IgD-negative memory B cell (primary cell): ENCODE measurements at regions not wholly inside any gene's neighbourhood (a gene's known extent, or its start where the extent isn't known, plus 50 kb on each side); places are given as distances from the start of the nearest gene placed in this dataset.
A peak's percentile ranks its signal among the peaks of the same experiment; 100 is the strongest.

Experiments used
- H3K27ac Mint-ChIP-seq, 3 donors: one replicate each; pipeline ENCODE4 v1.8.0; 2020 to 2022; ENCODE audit warnings: mild to moderate bottlenecking in 3 of 3, mixed read lengths in 3 of 3, moderate library complexity in 1 of 3
- H3K27me3 Mint-ChIP-seq: one replicate; pipeline ENCODE4 v1.8.0; 2021; ENCODE audit warnings: mixed read lengths
- H3K36me3 Mint-ChIP-seq: one replicate; pipeline ENCODE4 v1.8.0; 2020; ENCODE audit warnings: mild to moderate bottlenecking, mixed read lengths
- H3K4me1 Mint-ChIP-seq, 3 donors: one replicate each; pipeline ENCODE4 v1.8.0; 2020 to 2022; ENCODE audit warnings: mixed read lengths in 3 of 3, mild to moderate bottlenecking in 1 of 3
- H3K4me3 Mint-ChIP-seq, 4 donors: one replicate each; pipeline ENCODE4 v1.8.0; 2020 to 2022; ENCODE audit warnings: mild to moderate bottlenecking in 4 of 4, mixed read lengths in 4 of 4, moderate library complexity in 3 of 4
- H3K9me3 Mint-ChIP-seq, 3 donors: one replicate each; pipeline ENCODE4 v1.8.0; 2020 to 2021; ENCODE audit warnings: mixed read lengths in 3 of 3, mild to moderate bottlenecking in 1 of 3

DNA sequence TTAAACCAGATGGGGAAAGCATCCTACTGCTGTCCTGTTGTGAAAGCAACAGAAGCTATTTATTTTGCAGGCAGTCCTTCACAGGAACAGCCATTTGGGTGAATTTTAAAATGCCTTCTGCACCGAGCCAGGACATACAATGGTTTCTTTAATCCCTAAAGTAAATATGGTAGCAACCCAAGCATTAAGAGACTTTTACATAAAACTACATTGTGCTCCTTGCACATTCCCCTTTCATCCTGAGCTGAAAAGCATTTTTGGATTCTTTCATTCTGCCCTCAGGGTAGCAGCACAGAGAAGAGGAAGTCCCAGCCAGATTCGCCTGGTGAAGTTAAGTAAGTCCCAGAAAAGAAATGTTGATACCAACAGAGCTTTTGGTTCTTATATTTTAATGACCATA, 84.0 kb upstream of the FAM3C start:
- H3K27ac Mint-ChIP-seq: no peak overlapping the region
- peak overlapping the region in 1 of 4 donors; percentile 54 for H3K4me3 Mint-ChIP-seq
- H3K27me3 Mint-ChIP-seq: no peaks in the 10 kb centered on the region
- H3K36me3 Mint-ChIP-seq: no peaks in the 10 kb centered on the region
- H3K9me3 Mint-ChIP-seq: no peaks in the 10 kb centered on the region
- peaks cover 9 to 13% (median 11%) of the 10 kb centered on the region in 3 donors for H3K4me1 Mint-ChIP-seq

- Mint-ChIP-seq H3K36me3 (no peaks in the 10 kb centered on the region), H3K4me1 (peaks cover 9 to 13% (median 11%) of the 10 kb centered on the region in 3 donors), H3K4me3 (no peak overlapping the region), H3K9me3 (no peaks in the 10 kb centered on the region), H3K27me3 (no peaks in the 10 kb centered on the region), H3K27ac (no peak overlapping the region)
Observed at GRCh38 chr7:121479466-121479865, 83.4 kb upstream of the FAM3C start.

DNA sequence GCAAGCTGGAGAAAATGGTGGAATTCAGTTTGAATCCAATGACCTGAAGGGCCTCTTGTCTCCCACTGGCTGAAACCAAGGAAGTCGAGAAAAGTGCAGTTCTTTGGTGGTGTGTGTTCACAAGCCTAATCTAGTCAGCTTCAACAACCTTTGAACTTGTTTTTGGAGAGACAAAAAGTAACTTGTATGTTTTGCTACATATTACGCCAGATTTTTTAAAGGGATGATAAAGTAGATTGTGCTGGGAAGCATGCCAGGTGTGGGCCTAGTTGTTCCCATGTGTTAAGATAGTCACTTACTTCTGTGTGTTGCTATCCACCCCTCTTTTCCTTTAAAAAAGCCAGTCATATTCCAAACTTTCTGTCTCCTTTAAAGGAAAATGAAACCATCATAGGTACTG, 79.7 kb upstream of the FAM3C start:
- Mint-ChIP-seq H3K4me3 (no peak overlapping the region), H3K27ac (no peak overlapping the region), H3K4me1 (peaks cover 6 to 10% (median 7%) of the 10 kb centered on the region in 3 donors), H3K36me3 (no peaks in the 10 kb centered on the region), H3K9me3 (no peaks in the 10 kb centered on the region), H3K27me3 (no peaks in the 10 kb centered on the region)

- H3K4me3 Mint-ChIP-seq: no peak overlapping the region
- no peaks in the 10 kb centered on the region for H3K36me3 Mint-ChIP-seq
- H3K27me3 Mint-ChIP-seq: no peaks in the 10 kb centered on the region
- H3K27ac Mint-ChIP-seq: no peak overlapping the region
- no peaks in the 10 kb centered on the region for H3K4me1 Mint-ChIP-seq
- H3K9me3 Mint-ChIP-seq: peaks cover 0 to 1% (median 0%) of the 10 kb centered on the region in 3 donors
Observed at GRCh38 chr7:121474301-121474673, 78.2 kb upstream of the FAM3C start.

- no peaks in the 10 kb centered on the region for H3K36me3 Mint-ChIP-seq
- no peaks in the 10 kb centered on the region for H3K4me1 Mint-ChIP-seq
- H3K4me3 Mint-ChIP-seq: no peak overlapping the region
- no peak overlapping the region for H3K27ac Mint-ChIP-seq
- no peaks in the 10 kb centered on the region for H3K27me3 Mint-ChIP-seq
- peaks cover 0 to 1% (median 0%) of the 10 kb centered on the region in 3 donors for H3K9me3 Mint-ChIP-seq
Observed at GRCh38 chr7:121473645-121474300, 77.7 kb upstream of the FAM3C start.

GRCh38 chr7:121466455-121466854, 70.3 kb upstream of the FAM3C start:
- Mint-ChIP-seq H3K27ac (no peak overlapping the region), H3K36me3 (no peaks in the 10 kb centered on the region), H3K27me3 (peaks cover 3% of the 10 kb centered on the region), H3K4me1 (no peaks in the 10 kb centered on the region), H3K9me3 (peaks cover 0 to 1% (median 0%) of the 10 kb centered on the region in 3 donors), H3K4me3 (no peak overlapping the region)

- Mint-ChIP-seq H3K27ac (no peak overlapping the region), H3K36me3 (no peaks in the 10 kb centered on the region), H3K9me3 (no peaks in the 10 kb centered on the region), H3K4me3 (no peak overlapping the region), H3K27me3 (peaks cover 3% of the 10 kb centered on the region), H3K4me1 (no peaks in the 10 kb centered on the region)
Observed at GRCh38 chr7:121459148-121459547, 63.0 kb upstream of the FAM3C start.

DNA sequence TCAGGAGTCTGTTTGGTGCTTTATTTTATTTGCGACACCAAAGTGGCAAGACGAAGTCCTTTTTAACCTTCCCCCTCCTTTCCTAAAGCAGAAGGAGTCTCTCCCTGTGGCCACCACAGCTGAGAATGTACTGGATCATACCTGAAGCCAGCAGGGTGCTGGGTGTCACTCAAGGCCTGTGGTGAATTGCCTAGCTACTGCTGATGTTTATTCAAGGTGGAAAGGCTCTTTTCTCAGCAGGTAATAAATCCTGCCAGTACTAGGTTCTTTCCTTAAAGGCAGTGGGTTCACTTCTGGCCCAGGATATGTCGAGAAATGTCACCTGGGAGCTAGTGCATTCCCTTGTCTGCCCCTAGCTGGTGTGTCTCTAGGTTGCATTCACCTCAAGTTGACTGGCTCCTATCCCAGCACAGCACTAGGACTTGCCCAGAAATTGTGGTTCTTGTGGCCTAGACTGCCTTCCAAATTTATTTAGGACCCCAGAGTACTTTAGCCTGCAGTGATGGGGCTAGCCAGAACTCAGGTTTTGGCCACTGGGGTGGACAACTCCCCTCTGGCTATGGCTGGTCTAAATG, 60.8 kb upstream of the FAM3C start:
- H3K27ac Mint-ChIP-seq: no peak overlapping the region
- H3K36me3 Mint-ChIP-seq: no peaks in the 10 kb centered on the region
- peaks cover 0 to 6% (median 1%) of the 10 kb centered on the region in 3 donors for H3K4me1 Mint-ChIP-seq
- H3K9me3 Mint-ChIP-seq: peaks cover 0 to 4% (median 3%) of the 10 kb centered on the region in 3 donors
- H3K4me3 Mint-ChIP-seq: no peak overlapping the region
- H3K27me3 Mint-ChIP-seq: peaks cover 2% of the 10 kb centered on the region

DNA sequence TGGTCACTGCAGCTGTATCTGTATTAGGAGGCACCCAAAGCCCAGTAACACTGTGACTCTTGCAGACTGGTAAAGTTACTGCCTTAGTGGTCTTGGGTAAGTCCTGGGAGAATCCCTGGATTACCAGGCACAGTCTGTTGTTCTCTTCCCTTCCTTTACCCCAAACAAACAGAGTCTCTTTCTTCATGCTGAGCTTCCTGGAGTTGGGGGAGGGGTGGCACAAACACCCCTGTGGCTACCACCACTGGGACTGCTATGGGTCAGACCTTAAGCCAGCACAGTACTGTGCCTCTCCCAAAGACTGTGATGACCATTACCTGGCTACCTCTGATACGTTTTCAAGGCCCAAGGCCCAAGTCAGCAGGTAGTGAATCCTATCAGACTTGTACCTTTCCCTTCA, 59.9 kb upstream of the FAM3C start:
- Mint-ChIP-seq H3K36me3 (no peaks in the 10 kb centered on the region), H3K4me3 (no peak overlapping the region)

GRCh38 chr7:121452389-121452788, 56.3 kb upstream of the FAM3C start:
- H3K36me3 Mint-ChIP-seq: peaks cover 3% of the 10 kb centered on the region
- H3K4me1 Mint-ChIP-seq: peaks cover 3 to 21% (median 6%) of the 10 kb centered on the region in 3 donors
- peaks cover 0 to 4% (median 3%) of the 10 kb centered on the region in 3 donors for H3K9me3 Mint-ChIP-seq
- H3K27ac Mint-ChIP-seq: no peak overlapping the region
- no peaks in the 10 kb centered on the region for H3K27me3 Mint-ChIP-seq
- no peak overlapping the region for H3K4me3 Mint-ChIP-seq

More for the DNA sequence above, 59.9 kb upstream of the FAM3C start:
- no peaks in the 10 kb centered on the region for H3K27me3 Mint-ChIP-seq
- peaks cover 0 to 4% (median 3%) of the 10 kb centered on the region in 3 donors for H3K9me3 Mint-ChIP-seq
- H3K4me1 Mint-ChIP-seq: peaks cover 3 to 13% (median 6%) of the 10 kb centered on the region in 3 donors
- H3K27ac Mint-ChIP-seq: no peak overlapping the region

DNA sequence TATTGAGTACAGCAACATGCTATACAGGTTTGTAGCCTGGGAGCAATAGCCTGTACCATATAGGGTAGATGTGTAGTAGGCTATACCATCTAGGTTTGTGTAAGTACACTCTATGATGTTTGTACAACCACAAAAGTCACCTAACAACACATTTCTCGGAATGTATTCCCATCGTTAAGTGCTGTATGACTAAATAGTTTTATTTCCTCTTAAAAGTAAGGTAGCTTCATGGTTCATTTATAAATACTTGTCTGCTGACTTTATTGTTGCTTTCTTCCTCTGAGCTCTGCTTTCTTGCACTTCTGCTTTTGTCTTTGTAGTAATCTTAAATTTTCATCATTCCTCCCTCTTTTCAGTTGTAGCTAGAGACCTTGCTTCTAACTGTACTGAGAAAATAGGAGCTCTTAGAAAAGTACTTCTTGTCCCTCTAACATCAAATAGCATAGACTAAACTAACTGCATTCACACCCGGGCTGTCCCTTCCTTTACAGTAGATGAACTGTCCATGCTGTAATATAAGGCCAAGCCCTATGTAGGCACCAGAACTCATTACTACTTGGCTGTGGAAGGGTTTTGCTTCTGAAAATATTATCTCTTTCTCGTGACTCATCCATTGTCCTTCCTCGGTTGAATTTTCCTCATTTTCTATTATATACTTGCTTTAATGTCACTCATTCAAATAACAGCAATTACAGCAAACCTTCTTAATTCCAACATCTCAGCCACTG, 55.4 kb upstream of the FAM3C start:
- H3K9me3 Mint-ChIP-seq: peaks cover 0 to 4% (median 3%) of the 10 kb centered on the region in 3 donors
- H3K4me1 Mint-ChIP-seq: peaks cover 3 to 21% (median 6%) of the 10 kb centered on the region in 3 donors
- H3K27ac Mint-ChIP-seq: peak overlapping the region in 1 of 3 donors; percentile 17
- no peaks in the 10 kb centered on the region for H3K27me3 Mint-ChIP-seq
- peaks cover 3% of the 10 kb centered on the region for H3K36me3 Mint-ChIP-seq
- H3K4me3 Mint-ChIP-seq: peak overlapping the region in 1 of 4 donors; percentile 29

DNA sequence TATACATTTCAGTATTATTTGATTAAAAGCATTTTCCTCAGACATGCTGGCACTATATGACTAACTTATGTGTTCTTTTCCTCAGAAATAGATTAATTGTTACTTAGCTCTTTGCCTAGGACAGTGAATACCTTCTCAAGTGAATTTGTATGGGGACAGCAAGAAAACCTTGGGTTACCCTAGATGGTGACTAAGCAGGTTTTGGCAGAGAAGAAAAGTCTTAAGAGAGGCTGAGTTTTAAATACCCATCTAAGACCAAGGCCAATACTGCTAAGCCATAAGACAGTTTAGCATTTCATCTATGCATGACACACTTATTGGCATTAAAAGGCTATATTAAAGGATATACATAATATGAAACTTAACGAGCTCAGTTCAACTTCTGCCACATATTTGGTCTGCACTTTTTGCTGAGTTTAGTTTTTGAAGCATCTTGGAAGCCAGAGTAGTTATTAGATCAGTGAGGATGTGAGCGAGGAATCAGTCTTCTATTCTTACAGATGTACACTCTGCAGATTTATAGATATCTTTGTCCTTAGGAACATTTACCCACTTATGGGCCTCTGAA, 54.6 kb upstream of the FAM3C start:
- H3K27ac Mint-ChIP-seq: peak overlapping the region in 2 of 3 donors; percentile 6 to 78
- no peak overlapping the region for H3K4me3 Mint-ChIP-seq
- H3K4me1 Mint-ChIP-seq: peaks cover 3 to 21% (median 6%) of the 10 kb centered on the region in 3 donors
- peaks cover 3% of the 10 kb centered on the region for H3K36me3 Mint-ChIP-seq
- peaks cover 0 to 4% (median 3%) of the 10 kb centered on the region in 3 donors for H3K9me3 Mint-ChIP-seq
- H3K27me3 Mint-ChIP-seq: no peaks in the 10 kb centered on the region

- H3K9me3 Mint-ChIP-seq: peaks cover 0 to 4% (median 3%) of the 10 kb centered on the region in 3 donors
- H3K27me3 Mint-ChIP-seq: no peaks in the 10 kb centered on the region
- peaks cover 3% of the 10 kb centered on the region for H3K36me3 Mint-ChIP-seq
- H3K4me1 Mint-ChIP-seq: peaks cover 3 to 21% (median 6%) of the 10 kb centered on the region in 3 donors
- no peak overlapping the region for H3K27ac Mint-ChIP-seq
- no peak overlapping the region for H3K4me3 Mint-ChIP-seq
Observed at GRCh38 chr7:121449735-121450240, 53.7 kb upstream of the FAM3C start.

DNA sequence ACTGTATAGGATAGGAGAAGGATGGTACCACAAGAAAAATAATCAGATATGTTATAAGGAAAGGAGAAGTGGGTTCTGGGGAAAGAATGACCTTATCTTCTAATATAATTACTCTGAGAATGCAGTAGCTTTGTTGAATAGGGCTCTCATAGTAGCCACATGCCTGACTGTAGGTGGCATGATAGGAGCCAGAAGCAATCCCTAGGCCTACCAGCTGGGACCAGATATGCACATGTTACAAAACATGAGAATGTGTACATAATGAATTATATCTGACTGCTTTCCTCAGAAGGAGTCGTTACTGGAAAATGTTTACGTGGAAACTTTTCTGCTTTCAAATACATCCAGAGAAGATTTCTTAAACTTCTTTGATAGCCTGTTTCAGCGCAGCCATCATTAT, 53.2 kb upstream of the FAM3C start:
- Mint-ChIP-seq H3K36me3 (peaks cover 3% of the 10 kb centered on the region), H3K27ac (no peak overlapping the region), H3K27me3 (no peaks in the 10 kb centered on the region), H3K4me1 (peaks cover 3 to 21% (median 6%) of the 10 kb centered on the region in 3 donors), H3K4me3 (no peak overlapping the region), H3K9me3 (peaks cover 0 to 4% (median 3%) of the 10 kb centered on the region in 3 donors)

- H3K9me3 Mint-ChIP-seq: peaks cover 0 to 4% (median 3%) of the 10 kb centered on the region in 3 donors
- no peak overlapping the region for H3K27ac Mint-ChIP-seq
- no peak overlapping the region for H3K4me3 Mint-ChIP-seq
- peaks cover 3 to 21% (median 6%) of the 10 kb centered on the region in 3 donors for H3K4me1 Mint-ChIP-seq
- H3K27me3 Mint-ChIP-seq: no peaks in the 10 kb centered on the region
- peaks cover 3% of the 10 kb centered on the region for H3K36me3 Mint-ChIP-seq
Observed at GRCh38 chr7:121448429-121448828, 52.3 kb upstream of the FAM3C start.
